AG04450 (cell line): ENCODE measurements at regions not wholly inside any gene's neighbourhood (a gene's known extent, or its start where the extent isn't known, plus 50 kb on each side); places are given as distances from the start of the nearest gene placed in this dataset.

ENCODE experiments used
- CTCF ChIA-PET: fragments of 300-600, 350-600 bp; formaldehyde crosslinking; extraction: SDS; loops from one replicate; lab custom pipeline; 2022; ENCODE audit warnings: antibody characterized with exemption, inconsistent platforms; lab: Charles Lee
- POLR2A ChIA-PET: fragments of 350-600 bp; formaldehyde crosslinking; extraction: SDS; loops from one replicate; lab custom pipeline; 2021; ENCODE audit warnings: antibody characterized with exemption, inconsistent platforms; lab: Yijun Ruan, JAX
- DNase-seq: peaks from one replicate; pipeline ENCODE4 v3.0.0-alpha.2; 2011; ENCODE audit warnings: low read depth, low spot score
- H3K27ac ChIP-seq: one replicate; pipeline ENCODE4 v1.5.1; 2012; ENCODE audit warnings: low read depth, low read length, control low read depth
- H3K27me3 ChIP-seq: one replicate; pipeline ENCODE4 v1.6.0; 2012; ENCODE audit warnings: low read length; ENCODE audit not compliant: control insufficient read depth, insufficient read depth
- H3K4me3 ChIP-seq: 2 replicates; pipeline ENCODE4 v1.5.1; 2011; ENCODE audit warnings: mild to moderate bottlenecking, low read depth, low read length, control low read depth
- H3K9me3 ChIP-seq: 2 replicates; pipeline ENCODE4 v1.5.1; 2012; ENCODE audit warnings: low read length; ENCODE audit not compliant: control insufficient read depth, insufficient read depth
- CTCF ChIP-seq: IDR thresholded peaks from 2 replicates; pipeline ENCODE4 v1.5.1; 2011; ENCODE audit warnings: low read depth, low read length, control low read depth, inconsistent platforms

GRCh38 chr4:123934096-123934495 is 537.5 kb downstream of the SPRY1 start:
- ChIA-PET CTCF (interaction anchor here (0.6 kb wide), 1 partner anchor 23 kb away, joined by 3 read pairs; no protein-coding TSS in a partner anchor), POLR2A (no interaction called here)
- Histone ChIP-seq H3K4me3 (no peak overlapping the region), H3K27ac (no peak overlapping the region), H3K27me3 (no peaks in the 10 kb centered on the region), H3K9me3 (no peaks in the 10 kb centered on the region)
- no peak for TF ChIP-seq CTCF
- DNase-seq, result no peak

DNA sequence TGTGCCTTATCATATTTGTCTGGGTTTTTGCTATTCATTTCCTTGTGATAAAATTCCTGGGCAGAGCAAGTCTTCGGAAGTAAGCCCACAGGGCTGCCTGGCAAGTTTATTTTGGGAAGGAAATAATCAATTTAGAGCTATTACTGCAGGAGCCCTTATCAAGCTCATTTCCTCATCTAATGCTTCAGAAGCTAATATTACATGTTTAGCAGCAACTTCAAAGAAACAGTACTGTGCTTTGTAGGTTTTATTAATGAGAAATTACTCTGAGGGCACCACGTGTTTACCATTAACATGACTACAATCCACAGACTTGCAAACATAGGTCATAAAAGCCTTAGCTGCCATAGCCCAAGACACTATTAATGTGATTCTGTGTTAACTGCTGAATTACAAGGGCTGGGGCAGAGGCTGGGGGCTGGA is 540.0 kb downstream of the SPRY1 start:
- H3K9me3 ChIP-seq, result no peaks in the 10 kb centered on the region
- H3K4me3 ChIP-seq, result no peak overlapping the region
- ChIA-PET POLR2A (no interaction called here), CTCF (no interaction called here)
- no peak for TF ChIP-seq CTCF
- H3K27ac ChIP-seq, result no peak overlapping the region
- no peak for DNase-seq
- no peaks in the 10 kb centered on the region for H3K27me3 ChIP-seq

GRCh38 chr4:123937581-123937980 is 541.0 kb downstream of the SPRY1 start:
- Histone ChIP-seq H3K27me3 (no peaks in the 10 kb centered on the region), H3K9me3 (no peaks in the 10 kb centered on the region), H3K27ac (no peak overlapping the region), H3K4me3 (no peak overlapping the region)
- ChIA-PET POLR2A (no interaction called here), CTCF (no interaction called here)
- no peak for DNase-seq
- no peak for TF ChIP-seq CTCF

DNA sequence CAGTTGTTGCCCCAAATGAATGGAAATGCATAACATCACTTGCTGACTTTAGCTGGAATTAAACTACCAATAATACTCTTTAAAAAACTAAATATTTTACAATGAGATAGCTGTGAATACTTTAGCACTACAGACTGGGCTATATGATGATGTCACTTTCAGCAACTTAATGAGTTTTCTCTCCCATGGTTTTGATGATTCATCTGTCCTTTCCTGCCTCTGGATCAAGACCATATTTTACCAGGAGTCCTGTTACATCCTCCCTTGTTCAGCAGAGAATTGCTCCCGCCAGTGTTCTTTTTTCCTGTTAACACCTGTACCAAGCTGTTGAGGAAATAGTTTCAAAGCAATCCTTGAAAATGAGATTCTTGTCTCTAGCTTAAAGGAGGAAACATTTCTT is 543.0 kb downstream of the SPRY1 start:
- ChIA-PET CTCF (no interaction called here), POLR2A (no interaction called here)
- H3K4me3 ChIP-seq, result no peak overlapping the region
- peak; percentile 27 for DNase-seq
- TF ChIP-seq CTCF, result no peak
- no peak overlapping the region for H3K27ac ChIP-seq
- no peaks in the 10 kb centered on the region for H3K27me3 ChIP-seq
- H3K9me3 ChIP-seq, result no peaks in the 10 kb centered on the region

DNA sequence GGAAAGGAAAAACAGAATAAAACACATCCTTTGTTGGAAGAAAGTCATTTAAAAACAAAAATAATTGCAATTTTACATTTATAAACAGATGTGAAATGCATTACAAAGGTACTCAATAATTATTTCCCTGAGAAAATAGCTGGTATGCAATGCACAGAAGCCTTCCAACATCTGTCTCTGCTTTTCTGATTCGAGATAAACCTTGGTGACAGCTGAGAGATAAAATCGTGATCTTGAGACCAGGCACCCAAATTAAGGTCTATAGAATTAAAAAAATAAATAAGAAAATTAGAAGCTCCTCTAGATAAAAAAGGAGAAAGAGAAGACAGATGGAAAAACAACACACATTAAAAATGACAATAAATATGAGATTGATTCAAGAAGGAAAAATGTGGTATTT is 544.0 kb downstream of the SPRY1 start:
- H3K27me3 ChIP-seq, result no peaks in the 10 kb centered on the region
- no peak for TF ChIP-seq CTCF
- H3K4me3 ChIP-seq, result no peak overlapping the region
- CTCF ChIA-PET, result no interaction called here
- POLR2A ChIA-PET, result no interaction called here
- H3K9me3 ChIP-seq, result no peaks in the 10 kb centered on the region
- DNase-seq, result no peak
- H3K27ac ChIP-seq, result no peak overlapping the region
